ENCODE measurements at regions not wholly inside any gene's neighbourhood (a gene's known extent, or its start where the extent isn't known, plus 50 kb on each side); places are given as distances from the start of the nearest gene placed in this dataset.

DNA sequence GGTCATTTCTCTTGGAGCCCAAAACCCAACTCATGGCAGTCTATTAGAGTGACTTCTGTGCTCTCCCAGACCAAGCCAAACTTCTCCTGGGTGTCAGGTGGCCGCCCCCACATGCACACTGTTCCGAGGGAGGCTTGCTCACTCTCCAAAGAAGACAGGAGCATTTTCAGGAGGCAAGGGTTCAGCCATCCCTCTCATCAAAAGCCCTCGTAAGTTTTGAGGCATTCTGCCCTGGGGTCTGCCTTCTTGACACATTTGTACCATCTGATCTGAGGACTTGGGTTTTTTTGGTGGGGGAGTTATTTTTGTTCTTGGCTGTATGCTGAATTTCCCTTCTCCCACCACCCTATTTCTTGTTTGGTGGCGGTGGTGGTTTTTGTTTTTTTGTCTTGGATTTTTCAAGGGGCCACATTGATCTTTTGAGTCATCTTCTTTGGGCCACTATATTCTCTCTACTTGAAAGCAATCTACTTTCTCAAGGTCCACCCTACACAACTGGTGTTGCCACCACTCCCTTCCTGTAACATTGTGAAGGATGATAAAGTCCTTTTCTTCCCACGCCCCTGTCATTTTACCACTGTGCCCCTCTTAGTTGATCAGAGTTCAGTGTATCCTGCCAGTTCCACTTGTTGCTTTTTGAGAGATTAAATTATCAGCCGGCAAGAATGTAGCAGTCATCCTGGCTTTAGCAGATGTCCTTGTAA is 255.8 kb downstream of the CYP26B1 start:
- DNase-seq (ENCODE audit: low read depth in 2 of 2) = no peak

DNA sequence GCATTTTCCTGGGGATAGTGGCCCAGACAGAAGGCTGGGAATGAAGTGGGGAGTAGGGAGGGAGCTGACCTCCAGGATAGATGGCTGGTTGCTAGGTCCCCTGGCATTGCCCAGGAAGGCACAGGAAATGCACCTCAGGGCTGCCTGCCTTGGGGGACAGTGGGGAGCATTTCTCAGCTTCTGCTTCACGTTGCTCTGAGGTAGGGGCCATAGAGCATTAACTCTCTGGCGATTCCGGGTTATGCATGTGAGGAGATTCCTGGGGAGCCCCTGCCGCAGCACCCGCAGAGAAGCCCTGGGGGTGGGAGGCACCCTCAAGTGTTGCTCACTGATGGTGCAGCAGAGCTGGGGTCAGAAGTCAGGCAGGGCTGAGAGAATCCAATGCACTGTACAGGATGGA is 256.5 kb downstream of the CYP26B1 start:
- DNase-seq (ENCODE audit: low read depth in 2 of 2) = no peak

DNA sequence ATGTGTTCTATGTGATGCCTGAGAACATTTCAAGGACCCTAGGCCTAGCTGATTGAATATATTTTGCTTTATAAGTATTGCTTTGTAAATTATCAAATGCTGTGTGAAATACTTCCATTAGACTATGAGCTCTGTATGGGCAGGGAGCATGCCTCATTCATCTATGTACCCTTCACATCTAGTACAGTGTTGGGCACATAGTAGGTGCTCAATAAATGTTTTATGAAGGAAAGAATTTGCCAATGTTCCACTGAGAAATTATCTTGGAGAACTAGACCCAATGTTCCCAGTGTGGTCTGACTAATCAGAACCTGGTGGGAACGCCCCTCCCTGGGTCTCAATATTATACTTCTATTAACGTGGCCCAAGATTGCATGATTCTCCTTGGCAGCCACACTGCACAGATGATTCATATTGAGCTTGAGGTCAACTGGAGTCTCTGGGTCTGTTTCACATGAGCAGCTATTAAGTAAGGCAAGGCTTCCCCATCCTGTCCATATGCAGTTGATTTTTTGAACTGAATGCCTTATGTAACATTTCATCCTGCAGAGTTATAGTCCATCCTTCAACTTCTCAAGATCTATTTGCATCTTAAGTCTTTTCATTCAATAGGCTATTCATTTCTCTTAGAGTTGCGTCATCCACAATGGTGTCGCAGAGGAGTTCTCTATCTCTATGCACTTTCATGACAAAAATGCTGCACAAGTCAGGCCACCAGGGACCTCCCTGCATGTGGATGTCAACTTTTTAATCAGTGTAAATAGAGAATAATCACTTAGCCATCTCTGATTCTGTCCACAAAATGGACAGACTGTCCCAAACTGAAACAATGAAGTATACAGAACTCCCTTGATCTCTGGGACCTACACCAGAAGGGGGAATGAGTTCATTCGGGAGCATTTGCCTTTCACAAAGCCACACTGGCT is 257.6 kb downstream of the CYP26B1 start:
- no peak for DNase-seq (ENCODE audit: low read depth in 2 of 2)

DNA sequence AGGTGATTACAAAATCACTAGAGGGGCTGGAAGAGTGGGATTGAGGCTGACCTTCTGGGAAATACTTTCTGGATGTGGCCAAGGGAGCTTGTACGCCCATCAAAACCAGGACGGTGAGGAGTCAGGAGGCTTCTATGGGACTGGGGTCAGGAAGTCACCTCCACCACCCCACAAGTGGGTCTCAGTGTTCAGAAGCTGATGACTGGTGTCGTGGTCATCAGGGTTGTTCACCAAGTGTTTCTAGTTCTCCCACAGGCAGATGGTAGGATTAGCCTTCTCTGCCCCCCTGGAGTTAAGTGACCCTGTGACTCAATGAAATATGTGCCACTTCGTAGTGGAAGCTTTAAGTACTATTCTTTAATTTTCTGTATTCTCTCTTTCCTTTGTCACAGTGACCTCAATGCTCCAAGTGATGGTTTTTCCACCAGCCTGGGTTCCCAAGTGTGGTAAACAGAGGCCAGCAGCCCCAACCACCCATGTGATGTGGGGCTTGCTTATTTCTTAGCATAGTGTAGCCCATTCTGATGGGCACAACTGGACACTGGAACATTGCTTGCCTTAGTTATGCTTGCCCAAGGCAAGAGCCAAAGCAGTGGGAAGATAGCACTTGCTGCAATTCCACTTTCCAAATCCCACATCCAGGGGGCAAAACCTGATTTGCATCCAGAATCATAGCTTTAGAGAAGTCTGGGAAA is 258.8 kb downstream of the CYP26B1 start:
- no peak for DNase-seq (ENCODE audit: low read depth in 2 of 2)

DNA sequence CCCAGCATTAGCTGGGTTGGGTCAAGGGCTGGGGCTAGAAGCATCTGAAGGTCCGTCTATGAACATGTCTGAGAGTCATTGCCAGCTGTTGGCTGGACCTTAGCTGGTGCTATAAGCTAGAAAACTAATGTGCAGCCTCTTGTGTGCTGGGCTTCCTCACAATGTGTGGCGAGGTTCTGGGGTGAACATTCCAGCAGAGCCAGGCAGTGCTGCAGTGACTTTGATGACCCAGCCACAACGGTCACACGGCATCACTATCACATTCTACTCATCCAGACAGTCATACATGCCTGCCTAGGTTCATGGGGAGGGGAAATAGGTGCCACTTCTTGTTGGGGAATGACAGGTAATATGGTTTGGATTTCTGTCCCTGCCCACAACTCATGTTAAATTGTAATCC is 260.5 kb downstream of the CYP26B1 start:
- DNase-seq (ENCODE audit: low read depth in 2 of 2) = no peak

DNA sequence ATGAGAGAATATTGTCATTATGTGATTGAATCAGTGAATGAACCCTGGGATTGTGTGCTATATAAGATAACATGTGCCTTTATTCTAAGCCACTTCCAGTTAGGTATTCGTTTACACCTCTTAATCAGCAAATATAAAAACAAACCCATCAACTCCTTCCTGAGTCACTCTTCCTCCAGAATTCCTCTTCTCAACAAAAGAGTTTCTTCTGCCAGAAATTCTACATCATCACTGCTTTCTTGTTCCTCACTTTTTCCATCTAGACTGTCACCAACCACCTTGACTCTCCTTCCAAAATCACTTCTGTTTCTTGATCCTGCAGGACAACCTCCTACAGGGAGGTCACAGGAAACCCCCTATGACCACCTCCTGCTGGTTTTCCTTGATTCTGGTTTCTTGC is 261.4 kb downstream of the CYP26B1 start:
- DNase-seq (ENCODE audit: low read depth in 2 of 2) = no peak

DNA sequence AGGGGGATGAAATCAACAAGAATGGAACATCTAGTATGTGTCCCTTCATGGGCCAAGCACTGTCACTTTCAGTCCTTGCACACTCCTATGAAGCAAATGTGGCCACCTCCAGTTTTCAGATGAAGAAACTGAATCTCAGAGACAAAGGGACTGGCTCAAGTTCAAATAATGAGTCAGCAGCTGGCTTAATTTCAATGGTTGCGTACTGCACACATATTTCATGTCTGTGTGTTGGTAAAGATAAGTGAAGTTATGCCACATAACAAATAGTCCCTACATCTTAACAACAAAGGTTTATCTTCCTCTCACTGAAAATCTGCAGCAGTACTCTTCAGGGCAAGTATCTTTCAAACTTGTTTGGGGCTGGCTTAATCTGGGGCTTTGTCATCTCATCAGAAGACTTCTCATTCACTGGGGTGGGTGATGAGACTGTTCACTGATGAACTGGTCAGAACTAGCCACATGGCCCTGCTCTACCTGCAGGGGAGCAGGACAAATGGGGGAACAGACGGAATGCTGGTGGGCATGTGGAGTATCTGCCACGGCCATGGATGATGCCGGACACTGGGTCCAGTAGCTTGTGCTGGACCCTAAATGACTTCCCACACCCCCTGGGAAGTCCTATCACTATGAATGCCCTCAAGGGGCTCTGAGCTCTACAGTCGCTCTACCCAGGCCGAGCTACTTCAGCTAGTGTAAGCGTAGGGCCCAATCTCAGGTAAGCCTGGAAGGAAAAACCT is 263.2 kb downstream of the CYP26B1 start:
- no peak for DNase-seq (ENCODE audit: low read depth in 2 of 2)

DNA sequence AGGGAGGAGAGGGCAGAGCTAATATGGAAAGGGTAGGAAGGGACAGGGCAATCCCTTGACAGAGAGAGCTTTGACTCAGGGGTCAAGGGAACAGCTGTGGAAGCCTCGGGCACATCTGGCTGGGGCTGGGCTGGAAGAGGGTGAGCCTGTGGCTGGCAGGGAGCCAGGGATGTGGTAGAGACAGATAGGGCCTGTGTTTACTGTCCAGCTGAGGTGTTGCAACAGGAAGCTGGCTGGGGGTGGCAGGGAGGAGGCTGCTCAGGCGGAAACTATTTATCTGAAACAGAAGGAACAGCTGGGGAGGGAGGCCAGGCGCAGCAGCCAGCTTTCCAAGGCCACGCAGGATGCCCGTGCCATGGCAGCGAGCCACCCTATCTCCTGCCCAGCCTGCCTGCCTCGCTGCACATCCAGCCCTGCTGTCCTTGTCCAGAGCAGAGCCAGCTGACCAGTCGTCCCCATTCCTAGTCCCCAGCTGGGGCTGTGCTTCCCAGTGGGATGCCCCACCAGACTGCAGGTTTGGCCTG is 264.7 kb downstream of the CYP26B1 start:
- DNase-seq (ENCODE audit: low read depth in 2 of 2) = no peak

DNA sequence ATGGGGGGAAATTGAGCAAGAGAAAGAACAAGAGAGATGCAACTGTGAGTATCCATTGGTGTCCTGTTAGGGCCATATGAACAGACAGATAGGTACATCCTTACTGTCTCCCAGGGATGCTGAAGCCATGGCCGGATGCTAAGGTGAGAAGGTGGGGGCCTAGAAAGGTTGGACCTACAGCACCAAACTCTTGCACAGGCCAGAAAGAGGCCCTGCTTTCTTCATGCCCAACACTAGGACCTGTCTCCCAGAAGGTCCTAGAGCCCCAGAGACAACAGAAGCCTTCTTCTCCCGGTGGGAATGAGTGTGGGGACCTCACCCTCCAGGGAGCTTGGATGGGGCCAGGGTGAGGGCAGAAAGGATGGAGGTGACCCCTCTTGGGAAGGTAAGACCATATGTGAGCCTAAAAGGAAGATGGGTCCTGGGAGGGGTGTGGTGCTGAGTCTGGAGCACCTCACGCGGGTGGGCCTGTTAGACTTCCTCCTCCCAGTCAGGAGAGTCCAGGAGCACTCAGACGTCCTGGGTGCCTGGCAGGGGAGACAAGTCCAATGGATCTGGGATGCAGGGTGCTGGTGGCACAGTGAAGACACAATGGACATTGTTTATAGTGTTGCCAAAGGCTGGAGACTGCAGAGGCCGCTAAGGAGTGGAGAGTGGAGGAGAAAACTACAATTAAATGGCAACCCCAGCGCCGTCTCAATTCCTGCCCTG is 265.3 kb downstream of the CYP26B1 start:
- DNase-seq (ENCODE audit: low read depth in 2 of 2) = no peak

DNA sequence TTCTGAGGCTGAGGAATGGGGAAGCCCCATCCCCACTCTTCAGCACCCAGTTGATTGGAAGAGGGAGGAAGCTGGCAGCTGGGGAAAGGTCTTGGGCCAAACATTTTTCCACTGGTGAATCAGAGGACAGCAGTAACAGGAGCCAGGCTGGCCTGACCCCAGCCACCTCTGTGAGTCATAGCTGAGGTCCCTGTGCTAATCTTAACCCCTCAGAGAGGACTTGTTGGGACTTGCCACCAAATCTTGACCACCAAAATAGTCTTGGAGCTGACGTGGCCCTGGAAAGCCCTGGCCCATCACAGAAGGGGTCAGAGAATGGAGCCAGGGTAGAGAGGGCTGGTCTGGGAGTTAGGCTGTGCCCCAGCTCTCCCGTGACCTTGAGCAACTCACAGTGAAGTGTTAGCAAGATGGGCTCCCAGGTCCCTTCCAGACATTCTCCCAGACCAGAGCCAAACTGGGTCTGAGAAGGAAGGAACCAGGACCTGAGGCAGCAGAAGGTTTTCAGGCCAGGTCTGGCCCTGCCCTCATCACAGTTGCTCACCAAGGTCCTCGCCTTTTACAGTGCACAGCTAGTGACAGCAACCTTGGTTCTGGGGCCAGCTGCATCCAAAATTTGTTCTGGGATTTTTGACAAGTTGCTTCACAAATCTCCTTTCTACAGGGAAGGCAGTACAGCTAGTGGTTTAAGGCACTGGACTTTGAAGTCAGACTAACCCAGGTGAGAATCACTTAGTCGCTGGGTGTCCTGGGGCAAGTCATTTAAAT is 266.6 kb downstream of the CYP26B1 start:
- no peak for DNase-seq (ENCODE audit: low read depth in 2 of 2)

DNA sequence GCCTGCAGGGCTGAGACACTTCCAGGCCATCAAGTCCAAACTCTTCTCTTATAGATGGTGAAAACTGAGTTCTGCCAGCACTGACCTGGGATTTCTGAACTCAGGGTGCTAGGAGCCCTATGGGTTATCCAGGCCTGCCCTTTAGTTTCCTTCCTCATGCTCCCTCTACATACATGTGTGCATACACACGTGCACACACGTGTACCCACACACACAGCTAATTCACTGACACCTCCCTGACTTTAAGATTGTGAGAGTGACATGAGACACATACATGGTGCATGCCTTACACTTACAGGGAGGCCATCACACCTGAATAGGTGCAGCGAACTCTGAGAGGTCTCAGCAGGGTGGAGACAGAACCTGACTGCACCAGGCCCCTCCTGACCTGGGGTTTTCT is 267.4 kb downstream of the CYP26B1 start:
- no peak for DNase-seq (ENCODE audit: low read depth in 2 of 2)

DNA sequence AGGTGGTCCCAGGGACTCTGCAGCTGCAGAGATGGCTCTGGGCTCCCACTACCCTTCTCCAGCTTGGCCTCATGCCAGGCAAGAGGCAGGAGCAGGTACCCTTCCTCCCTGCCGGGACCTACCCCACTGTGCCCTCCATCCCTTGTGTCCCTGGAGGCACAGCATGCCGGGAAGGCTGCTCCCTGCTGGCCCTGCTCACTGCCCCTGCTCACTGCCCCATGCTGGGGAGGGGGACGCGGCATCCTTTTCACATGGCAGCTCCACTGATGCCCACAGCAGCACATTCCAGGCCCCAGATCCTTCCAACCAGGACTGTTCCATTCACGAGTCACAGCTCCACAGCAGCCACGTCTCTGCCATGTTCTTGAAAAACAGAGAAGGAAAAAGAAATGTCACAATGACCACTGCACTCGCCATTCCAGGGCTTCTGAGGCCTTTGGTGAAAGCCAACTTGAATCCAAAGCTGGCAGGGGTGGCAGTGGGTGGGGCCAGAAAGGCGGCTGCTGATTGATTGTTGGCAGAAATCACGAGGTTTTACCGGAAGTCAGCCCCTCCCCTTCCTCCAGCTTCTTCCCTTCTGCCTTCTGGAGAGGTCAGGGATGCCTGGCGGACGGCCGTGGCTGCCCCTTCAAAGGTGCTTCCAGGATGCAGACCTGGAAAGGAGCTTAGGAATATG is 268.0 kb downstream of the CYP26B1 start:
- DNase-seq (ENCODE audit: low read depth in 2 of 2) = no peak

DNA sequence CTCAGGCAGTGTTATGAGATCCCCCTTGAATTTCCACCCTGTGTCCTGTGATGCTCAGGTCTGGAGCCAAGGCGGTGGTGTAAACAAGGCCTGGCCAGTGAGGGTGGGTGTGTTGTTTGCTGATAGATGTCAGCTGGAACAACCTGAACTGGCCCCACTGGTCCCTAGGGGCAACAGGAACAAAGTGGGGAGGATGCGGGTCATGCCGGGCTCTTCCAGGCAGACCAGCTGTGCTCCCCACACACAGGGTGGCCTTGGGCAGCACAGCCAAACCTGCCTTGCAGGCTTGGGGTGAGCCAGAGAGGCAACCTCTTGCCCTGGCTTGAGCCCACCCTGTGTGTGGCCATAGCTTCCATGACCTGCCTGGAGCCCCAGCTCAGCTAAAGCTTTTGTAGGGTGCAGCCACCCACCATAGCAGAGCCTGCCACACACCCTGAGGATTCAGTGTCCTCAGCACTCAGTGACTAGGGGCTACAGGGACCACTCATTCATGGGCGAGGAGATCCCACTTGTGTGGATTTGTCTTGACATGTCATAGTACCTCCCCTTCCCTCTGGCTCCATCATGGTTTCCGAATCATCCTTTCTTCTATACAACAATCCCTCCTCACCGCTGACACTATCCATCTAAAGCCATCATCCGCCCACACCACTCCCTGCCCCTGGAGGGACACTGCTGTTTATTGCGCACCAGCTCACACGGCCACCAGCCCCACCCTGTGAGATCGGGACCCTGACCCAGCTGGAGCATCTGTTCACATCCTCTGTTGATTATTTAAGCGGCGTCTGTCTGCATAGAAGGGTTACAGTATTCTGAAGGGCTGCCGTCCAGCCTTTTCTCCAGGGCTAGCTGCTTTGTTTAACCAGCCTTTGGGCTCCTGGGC is 268.8 kb downstream of the CYP26B1 start:
- no peak for DNase-seq (ENCODE audit: low read depth in 2 of 2)

DNA sequence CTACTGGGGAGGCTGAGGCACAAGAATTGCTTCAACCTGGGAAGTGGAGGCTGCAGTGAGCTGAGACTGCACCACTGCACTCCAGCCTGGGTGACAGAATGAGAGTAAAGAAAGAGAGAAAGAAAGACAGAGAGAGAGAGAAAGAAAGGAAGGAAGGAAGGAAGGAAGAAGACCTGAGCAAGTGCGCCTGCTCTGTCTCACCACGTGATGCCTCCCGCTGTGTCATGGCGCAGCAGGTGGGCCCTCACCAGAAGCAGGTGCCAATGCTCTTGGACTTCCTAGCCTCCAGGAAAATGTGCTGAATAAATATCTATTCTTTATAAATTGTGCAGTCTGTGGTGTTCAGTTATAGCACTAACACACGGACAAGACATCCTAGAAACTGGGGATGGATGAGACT is 270.0 kb downstream of the CYP26B1 start:
- DNase-seq (ENCODE audit: low read depth in 2 of 2) = no peak

DNA sequence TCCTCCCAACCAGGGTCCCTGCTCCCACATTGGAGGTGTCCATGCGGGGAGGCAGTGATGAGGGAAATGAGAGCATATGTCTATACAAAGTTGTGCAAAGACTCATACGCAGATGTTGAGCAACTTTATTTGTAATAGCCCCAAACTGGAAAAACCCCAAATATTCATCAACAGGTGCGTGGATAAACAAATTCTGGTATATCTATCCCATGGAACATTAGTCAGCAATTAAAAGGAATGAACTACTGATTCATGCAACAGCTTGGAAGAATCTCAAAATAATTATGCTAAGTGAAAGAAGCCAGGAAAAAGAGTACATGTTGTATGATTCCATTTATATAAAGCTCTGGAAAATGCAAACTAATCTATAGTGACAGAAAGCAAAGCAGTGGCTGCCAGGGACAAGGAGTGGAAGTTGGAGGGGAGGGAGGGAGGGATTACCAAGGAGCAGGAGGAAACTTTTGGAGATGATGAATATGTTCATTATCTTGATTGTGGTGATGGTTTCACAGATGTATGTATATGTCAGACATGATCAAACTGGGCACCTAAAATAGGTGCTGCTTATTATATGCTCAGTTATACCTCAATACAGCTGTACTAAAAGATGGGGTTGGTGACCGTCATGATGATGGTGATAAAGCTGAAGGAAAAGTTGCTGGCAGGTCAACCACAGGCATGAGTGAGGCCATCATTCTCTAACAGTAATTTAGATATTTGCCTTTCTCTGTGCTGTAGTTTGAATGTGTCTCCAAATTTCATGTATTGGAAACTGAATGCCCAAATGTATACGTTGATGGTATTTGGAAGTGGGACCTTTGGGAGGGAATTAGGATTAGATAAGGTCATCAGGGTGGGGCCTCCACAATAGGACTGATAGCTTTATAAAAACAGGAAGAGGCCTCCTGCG is 270.9 kb downstream of the CYP26B1 start:
- no peak for DNase-seq (ENCODE audit: low read depth in 2 of 2)

DNA sequence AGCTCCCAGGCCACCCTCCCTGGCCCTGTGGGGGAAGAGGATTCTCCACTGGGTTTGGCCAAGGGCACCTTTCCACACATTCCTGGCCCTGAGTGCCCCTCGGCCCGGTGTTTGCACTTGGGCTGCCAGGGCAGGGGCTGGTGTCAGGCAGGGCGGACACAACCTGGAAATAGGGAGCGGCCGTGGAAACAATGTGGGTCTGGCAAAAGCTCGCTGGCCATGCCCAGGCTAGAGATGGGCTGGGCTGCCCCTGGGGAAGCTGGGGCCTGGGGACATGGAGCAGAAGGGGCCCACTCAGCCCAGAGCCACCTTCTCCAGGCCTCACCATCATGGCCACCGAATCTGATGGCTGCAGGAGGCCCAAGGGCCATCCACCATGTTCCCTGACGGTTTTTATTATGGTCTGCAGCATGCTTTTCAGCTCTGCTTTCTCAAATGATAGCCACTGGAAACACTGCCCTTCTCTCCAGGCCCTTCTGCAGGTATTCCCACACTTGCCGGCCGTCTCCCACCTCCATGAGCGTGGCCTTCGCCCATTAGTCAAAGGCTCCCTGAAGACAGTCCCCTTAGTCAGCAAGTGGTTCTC is 275.1 kb downstream of the CYP26B1 start:
- DNase-seq (ENCODE audit: low read depth in 2 of 2) = no peak

DNA sequence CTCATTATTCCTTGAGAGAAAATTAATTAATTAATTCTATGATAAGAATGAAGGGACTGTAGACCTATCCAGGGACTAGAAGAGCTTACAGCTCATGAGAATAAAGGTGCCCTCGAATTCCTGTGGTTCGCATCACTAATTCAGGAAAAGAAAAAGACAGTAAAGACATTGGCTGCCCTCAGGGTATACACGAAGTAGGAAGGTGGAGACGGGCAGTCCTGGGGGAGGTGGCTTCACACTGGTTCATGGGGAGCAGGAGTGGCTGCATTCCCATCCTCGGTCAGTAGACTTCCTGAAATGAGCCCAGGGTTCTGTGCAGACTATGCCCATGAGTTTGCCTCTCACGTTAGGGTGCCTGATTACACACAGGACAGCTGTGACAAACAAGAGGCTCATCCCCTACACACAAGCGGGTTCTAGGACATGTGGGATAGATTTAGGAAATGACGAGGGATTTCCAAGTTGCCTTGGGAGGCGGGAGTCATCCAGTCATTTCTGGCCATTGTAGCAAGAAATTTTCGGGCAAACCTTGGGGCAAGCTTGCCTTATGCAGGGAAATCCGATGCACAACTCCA is 282.2 kb downstream of the CYP26B1 start:
- no peak for DNase-seq (ENCODE audit: low read depth in 2 of 2)

All from stimulated activated CD4-positive, alpha-beta T cell treated with anti-CD3 and anti-CD28 coated beads, Interleukin-1b, Interleukin-23, amount 100 ng/mL, for 4 hours (primary cell).